Activated CD8-positive, alpha-beta memory T cell treated with anti-CD3 and anti-CD28 coated beads, Interleukin-2, amount 50 U/mL, for 4 hours (primary cell): ENCODE measurements at regions not wholly inside any gene's neighbourhood (a gene's known extent, or its start where the extent isn't known, plus 50 kb on each side); places are given as distances from the start of the nearest gene placed in this dataset.
A peak's percentile ranks its signal among the peaks of the same experiment; 100 is the strongest.

ENCODE experiments used
- DNase-seq: peaks from one replicate; pipeline ENCODE4 v3.0.0-alpha.2; 2020

GRCh38 chr13:31898378-31899071 lies 133.0 kb upstream of the FRY start:
- no peak for DNase-seq

GRCh38 chr13:31901985-31902384 lies 129.6 kb upstream of the FRY start:
- DNase-seq = no peak

GRCh38 chr13:31903111-31903815 lies 128.3 kb upstream of the FRY start:
- DNase-seq = no peak

- DNase-seq = no peak
These were observed 126.4 kb upstream of the FRY start for GRCh38 chr13:31904941-31905824.

- DNase-seq = no peak
These were observed 125.6 kb upstream of the FRY start for GRCh38 chr13:31905961-31906360.

- DNase-seq = no peak
These were observed 122.7 kb upstream of the FRY start for GRCh38 chr13:31908696-31909411.

GRCh38 chr13:31909864-31910551 lies 121.6 kb upstream of the FRY start:
- DNase-seq = peak; percentile 35

GRCh38 chr13:31910633-31911032 lies 120.9 kb upstream of the FRY start:
- DNase-seq = no peak

- no peak for DNase-seq
These were observed 118.8 kb upstream of the FRY start for GRCh38 chr13:31912647-31913401.

GRCh38 chr13:31913459-31913858 lies 118.1 kb upstream of the FRY start:
- DNase-seq = no peak

- DNase-seq = no peak
These were observed 116.7 kb upstream of the FRY start for GRCh38 chr13:31914843-31915242.

GRCh38 chr13:31918707-31919106 lies 112.9 kb upstream of the FRY start:
- DNase-seq = no peak

- no peak for DNase-seq
These were observed 112.3 kb upstream of the FRY start for GRCh38 chr13:31919241-31919640.

GRCh38 chr13:31919971-31920726 lies 111.4 kb upstream of the FRY start:
- no peak for DNase-seq

- DNase-seq = no peak
These were observed 110.9 kb upstream of the FRY start for GRCh38 chr13:31920727-31921100.

- DNase-seq = no peak
These were observed 108.8 kb upstream of the FRY start for GRCh38 chr13:31922724-31923123.

- DNase-seq = no peak
These were observed 108.3 kb upstream of the FRY start for GRCh38 chr13:31923134-31923763.

GRCh38 chr13:31925079-31925478 lies 106.5 kb upstream of the FRY start:
- no peak for DNase-seq

- no peak for DNase-seq
These were observed 104.3 kb upstream of the FRY start for GRCh38 chr13:31927219-31927653.

GRCh38 chr13:31929031-31929770 lies 102.4 kb upstream of the FRY start:
- no peak for DNase-seq
